NCI-H1694 (cell line): ENCODE measurements at regions not wholly inside any gene's neighbourhood (a gene's known extent, or its start where the extent isn't known, plus 50 kb on each side); places are given as distances from the start of the nearest gene placed in this dataset.

ENCODE experiments used
- DNase-seq: peaks from one replicate; lab custom pipeline; 2025; lab: John Stamatoyannopoulos, UW

GRCh38 chr10:59553162-59553900 lies 156.3 kb downstream of the SLC16A9 start:
- no peak for DNase-seq

- no peak for DNase-seq
These were observed 159.6 kb downstream of the SLC16A9 start for GRCh38 chr10:59550061-59550460.

- DNase-seq, result no peak
These were observed 171.0 kb downstream of the SLC16A9 start for GRCh38 chr10:59538623-59539022.

GRCh38 chr10:59537501-59537900 lies 172.1 kb downstream of the SLC16A9 start:
- DNase-seq, result no peak

- no peak for DNase-seq
These were observed 173.3 kb downstream of the SLC16A9 start for GRCh38 chr10:59536167-59537014.

GRCh38 chr10:59524348-59524747 lies 162.0 kb upstream of the FAM13C start:
- DNase-seq, result no peak

GRCh38 chr10:59523851-59524250 lies 161.5 kb upstream of the FAM13C start:
- DNase-seq, result no peak

- no peak for DNase-seq
These were observed 155.6 kb upstream of the FAM13C start for GRCh38 chr10:59517996-59518395.

- no peak for DNase-seq
These were observed 155.1 kb upstream of the FAM13C start for GRCh38 chr10:59517341-59517899.

- DNase-seq, result no peak
These were observed 151.2 kb upstream of the FAM13C start for GRCh38 chr10:59513558-59513957.

GRCh38 chr10:59512951-59513350 lies 150.6 kb upstream of the FAM13C start:
- DNase-seq, result no peak

- no peak for DNase-seq
These were observed 146.6 kb upstream of the FAM13C start for GRCh38 chr10:59508956-59509355.

- DNase-seq, result no peak
These were observed 145.9 kb upstream of the FAM13C start for GRCh38 chr10:59508296-59508695.

GRCh38 chr10:59505926-59506325 lies 143.6 kb upstream of the FAM13C start:
- no peak for DNase-seq

- no peak for DNase-seq
These were observed 137.1 kb upstream of the FAM13C start for GRCh38 chr10:59499460-59499859.

GRCh38 chr10:59493017-59493416 lies 130.7 kb upstream of the FAM13C start:
- DNase-seq, result no peak

- no peak for DNase-seq
These were observed 117.1 kb upstream of the FAM13C start for GRCh38 chr10:59479426-59479825.

- DNase-seq, result no peak
These were observed 108.2 kb upstream of the FAM13C start for GRCh38 chr10:59470570-59470969.

GRCh38 chr10:59465088-59465487 lies 102.7 kb upstream of the FAM13C start:
- DNase-seq, result no peak

- DNase-seq, result no peak
These were observed 102.1 kb upstream of the FAM13C start for GRCh38 chr10:59464483-59464882.

- DNase-seq, result no peak
These were observed 101.6 kb upstream of the FAM13C start for GRCh38 chr10:59463909-59464308.

- no peak for DNase-seq
These were observed 98.3 kb upstream of the FAM13C start for GRCh38 chr10:59460601-59461000.

GRCh38 chr10:59456199-59456598 lies 93.8 kb upstream of the FAM13C start:
- DNase-seq, result no peak
